ENCODE measurements at regions not wholly inside any gene's neighbourhood (a gene's known extent, or its start where the extent isn't known, plus 50 kb on each side); places are given as distances from the start of the nearest gene placed in this dataset.
"Not testable (repeated sequence)": the region's sequence is repeated elsewhere in the genome, so short reads cannot be mapped to it uniquely, and the experiment has no call there.

DNA sequence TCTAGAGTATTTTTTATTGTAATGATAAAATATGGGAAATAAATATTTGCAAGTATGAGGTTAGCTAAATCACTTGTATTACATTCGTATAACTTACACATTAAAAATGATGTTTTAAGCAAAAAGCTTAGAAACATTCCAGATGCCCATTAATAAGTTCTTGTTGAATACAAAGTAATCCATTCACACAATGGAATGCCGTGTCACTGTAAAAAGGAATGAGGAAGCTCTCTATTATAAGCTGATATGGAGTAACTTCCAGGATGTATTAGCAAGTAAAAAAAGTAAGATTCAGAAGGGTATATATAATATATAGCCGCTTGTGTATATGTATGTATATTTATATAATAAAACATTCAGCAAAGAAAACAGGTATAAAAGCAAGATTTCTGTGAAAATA, 412.8 kb upstream of the MTPN start:
- H3K4me1 Mint-ChIP-seq (ENCODE audit: low read depth, unreplicated experiment), result no peaks in the 10 kb centered on the region
- no peak overlapping the region for H3K4me3 Mint-ChIP-seq (ENCODE audit: unreplicated experiment)
- H3K4me2 ChIP-seq (ENCODE audit: low read length), result no peak overlapping the region
- H3K27ac Mint-ChIP-seq (ENCODE audit: unreplicated experiment), result no peak overlapping the region
- FAIRE-seq, result no peak
- H3K9me3 ChIP-seq (ENCODE audit: insufficient read depth, low read depth, low read length), result no peaks in the 10 kb centered on the region
- H3K27me3 Mint-ChIP-seq (ENCODE audit: low read depth, unreplicated experiment), result no peaks in the 10 kb centered on the region
- no peaks in the 10 kb centered on the region for H3K27me3 ChIP-seq (ENCODE audit: insufficient read depth, low read length)
- no peak for DNase-seq (ENCODE audit: low read depth)
- no peaks in the 10 kb centered on the region for H3K36me3 Mint-ChIP-seq (ENCODE audit: low read depth, unreplicated experiment)
- no peak overlapping the region for H3K9ac ChIP-seq (ENCODE audit: low read length)
- no peaks in the 10 kb centered on the region for H3K9me3 Mint-ChIP-seq (ENCODE audit: unreplicated experiment)
- H3K4me3 ChIP-seq (ENCODE audit: insufficient read depth, low read depth, low read length), result no peak overlapping the region
- H3K4me1 ChIP-seq (ENCODE audit: insufficient read depth, low read length), result no peaks in the 10 kb centered on the region
- no peaks in the 10 kb centered on the region for H4K20me1 ChIP-seq (ENCODE audit: insufficient read depth, low read length)
- H3K79me2 ChIP-seq (ENCODE audit: insufficient read depth, low read length), result no peaks in the 10 kb centered on the region
- H3K27ac ChIP-seq (ENCODE audit: low read depth, low read length), result no peak overlapping the region
- TF ChIP-seq, protein P1, sequence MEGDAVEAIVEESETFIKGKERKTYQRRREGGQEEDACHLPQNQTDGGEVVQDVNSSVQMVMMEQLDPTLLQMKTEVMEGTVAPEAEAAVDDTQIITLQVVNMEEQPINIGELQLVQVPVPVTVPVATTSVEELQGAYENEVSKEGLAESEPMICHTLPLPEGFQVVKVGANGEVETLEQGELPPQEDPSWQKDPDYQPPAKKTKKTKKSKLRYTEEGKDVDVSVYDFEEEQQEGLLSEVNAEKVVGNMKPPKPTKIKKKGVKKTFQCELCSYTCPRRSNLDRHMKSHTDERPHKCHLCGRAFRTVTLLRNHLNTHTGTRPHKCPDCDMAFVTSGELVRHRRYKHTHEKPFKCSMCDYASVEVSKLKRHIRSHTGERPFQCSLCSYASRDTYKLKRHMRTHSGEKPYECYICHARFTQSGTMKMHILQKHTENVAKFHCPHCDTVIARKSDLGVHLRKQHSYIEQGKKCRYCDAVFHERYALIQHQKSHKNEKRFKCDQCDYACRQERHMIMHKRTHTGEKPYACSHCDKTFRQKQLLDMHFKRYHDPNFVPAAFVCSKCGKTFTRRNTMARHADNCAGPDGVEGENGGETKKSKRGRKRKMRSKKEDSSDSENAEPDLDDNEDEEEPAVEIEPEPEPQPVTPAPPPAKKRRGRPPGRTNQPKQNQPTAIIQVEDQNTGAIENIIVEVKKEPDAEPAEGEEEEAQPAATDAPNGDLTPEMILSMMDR (IDR thresholded peaks at IDR 0.05; ENCODE audit: insufficient read depth, low read depth, low read length), result no peak
- TF ChIP-seq EZH2 (IDR thresholded peaks at IDR 0.05; ENCODE audit: insufficient read depth, low read length), result no peak
- no peaks in the 10 kb centered on the region for H3K36me3 ChIP-seq (ENCODE audit: insufficient read depth, low read length)
- no peak overlapping the region for H2AFZ ChIP-seq (ENCODE audit: low read depth, low read length)

DNA sequence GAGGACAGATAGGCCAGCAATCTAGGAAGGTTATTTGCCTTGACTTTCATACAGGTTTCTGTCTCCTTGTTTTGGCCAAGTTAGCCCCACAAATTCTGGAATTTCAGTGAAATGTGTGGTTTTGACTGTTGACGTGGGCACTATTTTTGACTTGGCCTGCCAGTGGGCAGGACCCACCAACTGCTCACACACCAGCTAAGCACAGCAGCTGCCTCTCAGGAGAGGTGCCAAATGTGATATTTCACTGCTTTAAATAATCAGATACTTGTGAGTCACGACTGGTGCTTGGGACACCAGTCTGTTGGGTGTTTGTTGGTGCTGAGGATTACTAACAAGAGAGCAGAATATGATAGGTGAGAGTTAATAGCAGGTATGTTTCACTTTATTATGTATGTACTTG, 409.7 kb upstream of the MTPN start:
- H3K79me2 ChIP-seq (ENCODE audit: insufficient read depth, low read length), result no peaks in the 10 kb centered on the region
- no peaks in the 10 kb centered on the region for H3K27me3 ChIP-seq (ENCODE audit: insufficient read depth, low read length)
- FAIRE-seq, result no peak
- no peaks in the 10 kb centered on the region for H3K4me1 Mint-ChIP-seq (ENCODE audit: low read depth, unreplicated experiment)
- H3K27ac ChIP-seq (ENCODE audit: low read depth, low read length), result no peak overlapping the region
- no peaks in the 10 kb centered on the region for H4K20me1 ChIP-seq (ENCODE audit: insufficient read depth, low read length)
- H3K9ac ChIP-seq (ENCODE audit: low read length), result no peak overlapping the region
- no peaks in the 10 kb centered on the region for H3K36me3 ChIP-seq (ENCODE audit: insufficient read depth, low read length)
- TF ChIP-seq EZH2 (IDR thresholded peaks at IDR 0.05; ENCODE audit: insufficient read depth, low read length), result no peak
- TF ChIP-seq, protein P1 (IDR thresholded peaks at IDR 0.05; ENCODE audit: insufficient read depth, low read depth, low read length), result no peak
- no peak overlapping the region for H2AFZ ChIP-seq (ENCODE audit: low read depth, low read length)
- peak; percentile 0 for DNase-seq (ENCODE audit: low read depth)
- H3K27ac Mint-ChIP-seq (ENCODE audit: unreplicated experiment), result no peak overlapping the region
- no peaks in the 10 kb centered on the region for H3K4me1 ChIP-seq (ENCODE audit: insufficient read depth, low read length)
- H3K9me3 Mint-ChIP-seq (ENCODE audit: unreplicated experiment), result no peaks in the 10 kb centered on the region
- no peaks in the 10 kb centered on the region for H3K36me3 Mint-ChIP-seq (ENCODE audit: low read depth, unreplicated experiment)
- H3K4me2 ChIP-seq (ENCODE audit: low read length), result no peak overlapping the region
- H3K9me3 ChIP-seq (ENCODE audit: insufficient read depth, low read depth, low read length), result no peaks in the 10 kb centered on the region
- H3K4me3 ChIP-seq (ENCODE audit: insufficient read depth, low read depth, low read length), result no peak overlapping the region
- no peaks in the 10 kb centered on the region for H3K27me3 Mint-ChIP-seq (ENCODE audit: low read depth, unreplicated experiment)
- H3K4me3 Mint-ChIP-seq (ENCODE audit: unreplicated experiment), result no peak overlapping the region

DNA sequence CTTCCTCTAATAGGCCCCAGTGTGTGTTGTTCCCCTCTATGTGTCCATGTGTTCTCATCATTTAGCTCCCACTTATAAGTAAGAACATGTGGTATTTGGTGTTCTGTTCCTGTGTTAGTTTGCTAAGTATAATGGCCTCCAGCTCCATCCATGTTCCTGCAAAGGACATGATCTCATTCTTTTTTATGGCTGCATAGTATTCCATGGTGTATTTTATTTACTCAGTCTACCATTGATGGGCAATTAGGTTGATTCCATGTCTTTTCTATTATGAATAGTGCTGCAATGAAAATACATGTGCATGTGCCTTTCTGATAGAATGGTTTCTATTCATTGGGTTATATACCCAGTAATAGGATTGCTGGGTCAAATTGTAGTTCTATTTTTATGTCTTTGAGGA, 394.2 kb upstream of the MTPN start:
- not testable (repeated sequence) for H3K4me3 Mint-ChIP-seq (ENCODE audit: unreplicated experiment); DNase-seq (ENCODE audit: low read depth); H3K4me2 ChIP-seq (ENCODE audit: low read length); H3K9ac ChIP-seq (ENCODE audit: low read length); H4K20me1 ChIP-seq (ENCODE audit: insufficient read depth, low read length); FAIRE-seq; H3K4me3 ChIP-seq (ENCODE audit: insufficient read depth, low read depth, low read length); H3K4me1 Mint-ChIP-seq (ENCODE audit: low read depth, unreplicated experiment); H3K27me3 ChIP-seq (ENCODE audit: insufficient read depth, low read length); H3K27me3 Mint-ChIP-seq (ENCODE audit: low read depth, unreplicated experiment); H3K36me3 Mint-ChIP-seq (ENCODE audit: low read depth, unreplicated experiment); H3K27ac Mint-ChIP-seq (ENCODE audit: unreplicated experiment); H3K4me1 ChIP-seq (ENCODE audit: insufficient read depth, low read length); H3K79me2 ChIP-seq (ENCODE audit: insufficient read depth, low read length); H2AFZ ChIP-seq (ENCODE audit: low read depth, low read length); H3K36me3 ChIP-seq (ENCODE audit: insufficient read depth, low read length); H3K9me3 Mint-ChIP-seq (ENCODE audit: unreplicated experiment); H3K9me3 ChIP-seq (ENCODE audit: insufficient read depth, low read depth, low read length); H3K27ac ChIP-seq (ENCODE audit: low read depth, low read length)
